K562 (cell line): ENCODE measurements at regions not wholly inside any gene's neighbourhood (a gene's known extent, or its start where the extent isn't known, plus 50 kb on each side); places are given as distances from the start of the nearest gene placed in this dataset.

ENCODE experiments used
- ATAC-seq: fragments of 200-7000 bp; cut with Tn5 transposase; 3 replicates; pipeline ENCODE4 v1.9.1; 2020; ENCODE audit warnings: moderate library complexity
- BruUV-seq: library from RNA; stranded (reverse); fragments of 400-500 nt; replicated peaks from 2 replicates; lab custom pipeline; 2021; lab: Mats Ljungman, UMichigan
- CTCF ChIA-PET: fragments of 300-600 bp; formaldehyde crosslinking; extraction: SDS; loops from one replicate; lab custom pipeline; 2021; ENCODE audit warnings: low intra/inter-chr PET ratio; lab: Yijun Ruan, JAX
- POLR2A ChIA-PET: fragments of 300-600, 350-650 bp; sonication (Branson Sonifier 250); formaldehyde crosslinking; extraction: SDS; loops from one replicate; lab custom pipeline; 2021; ENCODE audit warnings: antibody characterized with exemption, inconsistent platforms; lab: Yijun Ruan, JAX
- DNase-seq, 4 experiments: peaks; one replicate each; pipeline versions ENCODE4 v3.0.0 to v3.0.0-alpha.2; 2011 to 2018; ENCODE audit warnings: low spot score in 3 of 4, mixed read lengths in 3 of 4; ENCODE audit errors: extremely low read depth in 1 of 4
- FAIRE-seq: peaks from 2 replicates; lab custom pipeline; 2011; peaks lifted over from hg19 to GRCh38; lab: Jason Lieb, UNC
- H2AFZ ChIP-seq: 2 replicates; pipeline ENCODE4 v1.6.0; 2011; ENCODE audit warnings: low read depth, low read length, control low read depth, inconsistent platforms
- H3K27ac ChIP-seq: fragments of 200-600 bp; 3 replicates; pipeline ENCODE4 v1.8.0; 2011; ENCODE audit warnings: low read depth, mild to moderate bottlenecking, control low read depth, inconsistent platforms, low read length, moderate library complexity, mixed read lengths; ENCODE audit errors: extremely low read depth
- H3K27me3 ChIP-seq, 2 experiments: fragments of 300-600 bp in 1 of 2; 2 replicates in 1 of 2; 3 replicates in 1 of 2; pipeline versions ENCODE4 v1.6.0 to v1.8.0; 2011; ENCODE audit warnings: inconsistent platforms in 2 of 2, low read length in 2 of 2, mild to moderate bottlenecking in 1 of 2, mixed read lengths in 1 of 2, moderate library complexity in 1 of 2; ENCODE audit not compliant: control insufficient read depth in 2 of 2, insufficient read depth in 2 of 2
- H3K36me3 ChIP-seq: fragments of 300-600 bp; 3 replicates; pipeline ENCODE4 v1.8.0; 2011; ENCODE audit warnings: mild to moderate bottlenecking, low read length, inconsistent platforms; ENCODE audit not compliant: control insufficient read depth, insufficient read depth
- H3K4me1 ChIP-seq, 2 experiments: fragments of 200-600 bp in 1 of 2; replicated peaks in 1 of 2; 2 replicates in 1 of 2; 3 replicates in 1 of 2; pipeline versions ENCODE4 v1.5.1 to v1.8.0; 2011; ENCODE audit warnings: inconsistent platforms in 2 of 2, low read length in 2 of 2, mild to moderate bottlenecking in 1 of 2, mixed read lengths in 1 of 2, moderate library complexity in 1 of 2; ENCODE audit not compliant: control insufficient read depth in 2 of 2, insufficient read depth in 2 of 2
- H3K4me2 ChIP-seq: 2 replicates; pipeline ENCODE4 v1.6.1; 2011; ENCODE audit warnings: low read length, control low read depth, inconsistent platforms, mixed read lengths; ENCODE audit not compliant: insufficient read depth
- H3K4me3 ChIP-seq: fragments of 200-600 bp; sonication (generic), shearing (Covaris generic); 2 replicates; pipeline ENCODE4 v1.5.1; 2016; ENCODE audit warnings: control low read depth, inconsistent platforms
- H3K79me2 ChIP-seq: fragments of 200-600 bp; 3 replicates; pipeline ENCODE4 v1.8.0; 2011; ENCODE audit warnings: low read length, inconsistent platforms; ENCODE audit not compliant: control insufficient read depth, insufficient read depth
- H3K9ac ChIP-seq, 2 experiments: 2 replicates each; pipeline versions ENCODE4 v1.6.0 to v1.6.1; 2011; ENCODE audit warnings: low read depth in 2 of 2, low read length in 2 of 2, control low read depth in 1 of 2, inconsistent platforms in 1 of 2, mild to moderate bottlenecking in 1 of 2, mixed read lengths in 1 of 2; ENCODE audit not compliant: insufficient read depth in 1 of 2
- H3K9me1 ChIP-seq: one replicate; pipeline ENCODE4 v1.6.0; 2011; ENCODE audit warnings: inconsistent platforms, mild to moderate bottlenecking, low read length, moderate library complexity; ENCODE audit not compliant: control insufficient read depth, insufficient read depth
- H3K9me3 ChIP-seq: replicated peaks from 2 replicates; pipeline ENCODE4 v1.5.1; 2011; ENCODE audit warnings: low read depth, low read length, inconsistent platforms; ENCODE audit not compliant: control insufficient read depth, insufficient read depth
- H4K20me1 ChIP-seq: replicated peaks from 2 replicates; pipeline ENCODE4 v1.6.1; 2011; ENCODE audit warnings: low read length, inconsistent platforms, mixed read lengths; ENCODE audit not compliant: control insufficient read depth, insufficient read depth
- CBX8 ChIP-seq: fragments of 200-600 bp; sonication (generic); IDR thresholded peaks from 2 replicates; pipeline ENCODE4 v1.6.1; 2012; ENCODE audit warnings: borderline replicate concordance, mixed run types, low read depth, mild to moderate bottlenecking, moderate library complexity, mixed read lengths, low read length, control low read depth, inconsistent platforms; ENCODE audit not compliant: poor library complexity, severe bottlenecking; ENCODE audit errors: extremely low read depth
- E2F3 ChIP-seq: fragments of 250-450 bp; sonication (Bioruptor Pico); IDR thresholded peaks from 2 replicates; pipeline ENCODE4 v1.4.0; 2020; ENCODE audit warnings: mild to moderate bottlenecking
- MTA1 ChIP-seq: fragments of 450-650 bp; IDR thresholded peaks from 2 replicates; pipeline ENCODE4 v1.6.1; 2017; ENCODE audit warnings: borderline replicate concordance
- PYGO2 ChIP-seq: fragments of 450-650 bp; IDR thresholded peaks from 2 replicates; pipeline ENCODE4 v1.6.1; 2016; ENCODE audit warnings: mild to moderate bottlenecking, missing genetic modification characterization, moderate library complexity, missing compliant biosample characterization
- ZNF121 ChIP-seq: sonication (generic); formaldehyde crosslinking; conservative IDR thresholded peaks from 2 replicates; pipeline ENCODE4 v1.8.0; 2022; ENCODE audit warnings: missing genetic modification reagents
- ZNF398 ChIP-seq: fragments of 250-450 bp; sonication (Bioruptor Pico); IDR thresholded peaks from 2 replicates; pipeline ENCODE4 v1.8.0; 2021; ENCODE audit warnings: moderate library complexity, mild to moderate bottlenecking, inconsistent platforms
- WGBS: fragments of 100-300 bp; shearing (Covaris generic); methylation state at CpG from one replicate; pipeline ENCODE4 v1.1.6; 2016; ENCODE audit warnings: low coverage, mixed read lengths; ENCODE audit not compliant: insufficient coverage; ENCODE audit errors: missing lambda C conversion rate; 5-methylcytosine and 5-hydroxymethylcytosine counted together
- in situ Hi-C: fragments of 300-500 bp; cut with MboI; formaldehyde crosslinking; loops from 4 replicates; pipeline ENCODE4 v1.15.0; 2018; ENCODE audit warnings: inconsistent platforms, mixed read lengths
- intact Hi-C: fragments of 100-400 bp; cut with micrococcal nuclease; formaldehyde crosslinking; loops from 2 replicates; pipeline ENCODE4 v1.14.2; 2022

- H3K9me1 ChIP-seq, result no peaks in the 10 kb centered on the region
- H3K4me2 ChIP-seq, result no peak overlapping the region
- H4K20me1 ChIP-seq, result no peaks in the 10 kb centered on the region
- FAIRE-seq (no peak), ATAC-seq (no peak)
- CTCF ChIA-PET, result no interaction called here
- in situ Hi-C loops (no loop called here), intact Hi-C loops (no loop called here)
- H3K79me2 ChIP-seq, result no peaks in the 10 kb centered on the region
- no peaks in the 10 kb centered on the region for H3K36me3 ChIP-seq
- POLR2A ChIA-PET, result interaction anchor here (0.7 kb wide), 1 partner anchor 1405 kb away, joined by 3 read pairs; no protein-coding TSS in a partner anchor
- no peaks in the 10 kb centered on the region for H3K27me3 ChIP-seq
- BruUV-seq, result no TSS peak
- TF ChIP-seq E2F3 (CRISPR knock-in tag) (no peak), MTA1 (no peak), ZNF398 (CRISPR knock-in tag) (no peak), PYGO2 (tag) (no peak), ZNF121 (CRISPR knock-in tag) (no peak), CBX8 (no peak)
- TF ChIP-seq, all 486 proteins: peak for 0
- H3K9ac ChIP-seq, result no peak overlapping the region
- H3K9me3 ChIP-seq, result no peaks in the 10 kb centered on the region
- no peak for DNase-seq
- WGBS, result 0% methylated on average over 4 of the region's 4 CpGs
- H3K4me1 ChIP-seq, result no peaks in the 10 kb centered on the region
- no peak overlapping the region for H3K4me3 ChIP-seq
- H2AFZ ChIP-seq, result no peak overlapping the region
- H3K27ac ChIP-seq, result no peak overlapping the region
Observed at GRCh38 chr3:148643389-148643840, 54.3 kb upstream of the AGTR1 start.
